COR-L47 (cell line): ENCODE measurements at regions not wholly inside any gene's neighbourhood (a gene's known extent, or its start where the extent isn't known, plus 50 kb on each side); places are given as distances from the start of the nearest gene placed in this dataset.

Experiments
- DNase-seq: peaks from one replicate; lab custom pipeline; 2025; lab: John Stamatoyannopoulos, UW

- no peak for DNase-seq
These were observed 477.4 kb upstream of the CCL2 start for GRCh38 chr17:33777674-33778073.

- no peak for DNase-seq
These were observed 476.4 kb upstream of the CCL2 start for GRCh38 chr17:33778505-33779233.

GRCh38 chr17:33779234-33779591 is 475.9 kb upstream of the CCL2 start:
- no peak for DNase-seq

GRCh38 chr17:33785281-33785680 is 469.8 kb upstream of the CCL2 start:
- no peak for DNase-seq

GRCh38 chr17:33786478-33786877 is 468.6 kb upstream of the CCL2 start:
- DNase-seq, result no peak

- no peak for DNase-seq
These were observed 465.4 kb upstream of the CCL2 start for GRCh38 chr17:33789658-33790057.

- no peak for DNase-seq
These were observed 457.9 kb upstream of the CCL2 start for GRCh38 chr17:33797181-33797580.

GRCh38 chr17:33798308-33798707 is 456.8 kb upstream of the CCL2 start:
- DNase-seq, result no peak

- no peak for DNase-seq
These were observed 452.5 kb upstream of the CCL2 start for GRCh38 chr17:33802349-33803198.

GRCh38 chr17:33803199-33803685 is 451.8 kb upstream of the CCL2 start:
- no peak for DNase-seq

- no peak for DNase-seq
These were observed 451.4 kb upstream of the CCL2 start for GRCh38 chr17:33803686-33804085.

GRCh38 chr17:33804401-33804800 is 450.7 kb upstream of the CCL2 start:
- DNase-seq, result no peak

- DNase-seq, result no peak
These were observed 448.5 kb upstream of the CCL2 start for GRCh38 chr17:33806631-33807030.

GRCh38 chr17:33809748-33810147 is 445.3 kb upstream of the CCL2 start:
- no peak for DNase-seq

- DNase-seq, result no peak
These were observed 443.9 kb upstream of the CCL2 start for GRCh38 chr17:33811004-33811760.

GRCh38 chr17:33811984-33812577 is 443.0 kb upstream of the CCL2 start:
- DNase-seq, result no peak

GRCh38 chr17:33814852-33815251 is 440.2 kb upstream of the CCL2 start:
- no peak for DNase-seq

- no peak for DNase-seq
These were observed 439.0 kb upstream of the CCL2 start for GRCh38 chr17:33816036-33816435.

GRCh38 chr17:33816842-33817617 is 438.1 kb upstream of the CCL2 start:
- DNase-seq, result no peak

- DNase-seq, result no peak
These were observed 435.5 kb upstream of the CCL2 start for GRCh38 chr17:33819539-33819938.

- no peak for DNase-seq
These were observed 422.8 kb upstream of the CCL2 start for GRCh38 chr17:33832262-33832661.
